GM19324 (cell line): ENCODE measurements at regions not wholly inside any gene's neighbourhood (a gene's known extent, or its start where the extent isn't known, plus 50 kb on each side); places are given as distances from the start of the nearest gene placed in this dataset.
"Not testable (repeated sequence)": the region's sequence is repeated elsewhere in the genome, so short reads cannot be mapped to it uniquely, and the experiment has no call there.

Source experiments
- ATAC-seq: cut with Tn5 transposase; IDR thresholded peaks from one replicate; pipeline ENCODE4 v1.9.1; 2021; ENCODE audit warnings: mild to moderate bottlenecking, moderate library complexity; ENCODE audit not compliant: unreplicated experiment, low FRiP score

DNA sequence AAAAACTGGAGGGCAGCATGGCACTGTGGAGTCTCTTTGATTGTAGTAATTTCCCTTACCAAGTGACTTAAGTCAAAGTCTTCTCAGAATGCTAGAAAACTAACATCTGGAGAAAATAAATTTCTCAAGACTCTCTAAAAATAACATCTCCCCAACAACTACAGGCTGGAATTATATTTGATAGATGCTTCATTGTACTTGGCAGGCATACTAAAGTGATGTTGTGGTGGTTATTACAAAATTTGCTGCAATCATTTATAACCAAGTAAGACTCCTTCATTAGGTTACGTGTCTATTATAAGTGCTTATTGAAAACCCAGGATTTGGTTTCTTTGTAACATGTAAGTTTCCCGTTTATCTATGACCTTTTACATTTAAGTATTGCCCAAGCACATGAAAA, 132.9 kb upstream of the NRIP1 start:
- no peak for ATAC-seq

DNA sequence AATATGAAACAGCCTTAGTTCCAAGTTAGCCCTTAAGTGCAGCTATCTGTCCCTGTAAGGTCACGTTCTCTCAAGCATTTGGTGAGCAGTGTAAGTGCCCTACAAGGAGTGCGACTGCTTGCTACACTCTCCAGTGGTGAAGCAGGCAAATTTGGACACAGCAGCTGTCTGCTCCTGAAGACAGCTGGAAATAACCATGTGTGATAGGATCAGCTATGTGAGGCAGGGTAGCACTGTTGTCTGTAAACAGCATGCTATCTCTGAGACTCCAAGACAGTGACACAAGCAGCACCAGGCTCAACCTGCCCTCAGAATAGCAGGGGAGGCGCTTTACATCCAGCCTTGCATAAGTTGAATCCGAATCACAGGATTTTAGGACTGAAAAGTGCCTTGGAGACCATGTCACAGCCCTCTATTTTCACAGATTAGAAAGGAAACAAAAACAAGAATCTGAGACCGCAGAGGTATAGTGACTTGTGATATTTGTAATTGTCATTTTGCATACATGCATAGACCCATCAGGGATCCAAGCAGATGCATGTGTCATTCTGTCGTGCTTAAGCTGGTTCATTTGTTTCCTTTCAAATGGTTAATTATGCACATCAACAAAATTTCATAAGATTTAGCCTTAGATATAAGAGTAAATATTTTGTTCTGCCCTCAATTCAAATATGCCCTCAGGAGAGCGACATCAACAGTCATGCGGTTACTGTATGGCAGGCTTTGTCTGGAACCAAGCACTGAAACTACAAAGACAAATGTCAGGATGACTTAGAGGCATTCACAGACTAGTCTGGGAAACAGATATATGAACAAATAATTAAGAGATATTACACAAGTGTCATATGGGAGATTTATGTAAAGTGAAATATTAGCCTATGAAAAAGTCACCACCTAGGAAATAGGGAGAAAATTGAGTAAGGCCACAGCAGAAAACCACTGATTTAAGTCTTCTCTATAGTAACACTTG, 134.9 kb upstream of the NRIP1 start:
- no peak for ATAC-seq

DNA sequence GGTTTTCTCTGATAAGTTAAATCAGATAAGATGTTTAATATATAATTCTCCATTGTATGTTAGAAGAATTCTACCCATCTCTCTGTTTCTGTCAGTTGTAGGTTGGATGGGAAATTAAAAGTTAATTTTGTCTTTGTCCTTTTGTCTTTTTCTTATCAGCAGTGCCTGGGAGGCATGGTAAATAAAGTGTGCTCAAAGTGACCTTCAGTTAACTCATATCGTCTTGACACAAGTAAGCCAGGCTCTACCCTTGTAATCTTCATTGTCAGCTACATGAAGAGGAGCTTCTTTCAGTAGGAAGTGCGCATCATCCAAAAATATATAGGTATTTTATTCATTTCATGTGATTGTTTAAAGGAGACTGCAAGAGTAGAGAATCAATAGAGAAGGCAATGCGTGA, 138.9 kb upstream of the NRIP1 start:
- ATAC-seq, result no peak

- ATAC-seq, result no peak
Measured at GRCh38 chr21:15204140-15204969, 139.6 kb upstream of the NRIP1 start.

DNA sequence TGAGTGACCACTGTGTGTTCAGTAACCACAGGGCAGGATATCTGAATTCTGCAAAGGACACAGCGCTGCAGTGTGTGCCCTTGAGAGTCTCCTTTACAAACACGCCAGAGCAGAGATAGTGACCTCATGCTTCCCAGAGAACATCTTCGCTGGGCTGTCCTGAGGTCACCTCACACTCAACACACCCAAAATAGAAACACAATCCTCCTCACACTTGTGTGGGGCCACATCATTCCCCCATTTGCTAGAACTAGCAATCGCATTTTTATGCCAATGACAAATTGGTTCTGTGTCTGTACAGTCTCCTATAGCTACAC, 140.1 kb upstream of the NRIP1 start:
- ATAC-seq, result no peak

DNA sequence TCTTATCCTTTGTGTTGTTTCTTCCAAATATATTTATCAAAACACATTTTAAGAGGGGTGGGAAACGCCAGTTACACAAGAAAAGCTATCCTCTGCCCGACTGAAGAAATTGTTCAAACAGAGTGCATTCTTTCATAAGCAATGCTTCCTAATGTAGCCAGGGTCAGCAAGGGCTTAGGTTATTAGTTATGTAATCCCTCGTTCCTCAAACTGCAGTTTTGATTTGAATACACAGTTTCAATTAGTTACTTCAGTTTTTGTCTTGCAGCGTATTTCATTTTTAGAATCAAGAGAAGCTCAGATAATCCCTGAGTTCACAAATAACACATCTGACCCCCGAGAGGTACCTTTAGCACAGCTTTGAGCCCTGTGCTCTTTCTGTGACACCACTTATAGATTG, 141.7 kb upstream of the NRIP1 start:
- no peak for ATAC-seq

GRCh38 chr21:15207231-15207630, 142.4 kb upstream of the NRIP1 start:
- no peak for ATAC-seq

GRCh38 chr21:15207635-15208370, 143.0 kb upstream of the NRIP1 start:
- ATAC-seq, result no peak

DNA sequence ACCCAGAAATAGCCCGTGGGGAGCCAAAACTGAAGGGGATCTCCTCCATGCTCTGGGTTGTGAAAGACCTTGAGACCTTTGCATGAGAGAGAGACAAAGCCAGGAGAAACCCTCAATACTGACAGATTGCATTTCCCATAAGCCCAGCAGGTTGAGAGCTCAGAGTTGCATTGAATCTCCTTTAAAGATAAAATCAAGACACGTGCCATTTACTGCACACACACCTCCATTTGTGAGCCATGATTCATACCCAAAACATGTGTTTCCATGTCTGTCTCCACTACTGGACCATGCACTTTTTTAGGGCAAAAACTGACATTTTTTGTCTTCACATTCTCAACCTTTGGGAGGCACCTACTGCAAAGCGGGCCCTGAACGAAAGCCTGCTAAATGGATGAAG, 144.0 kb upstream of the NRIP1 start:
- ATAC-seq, result no peak

DNA sequence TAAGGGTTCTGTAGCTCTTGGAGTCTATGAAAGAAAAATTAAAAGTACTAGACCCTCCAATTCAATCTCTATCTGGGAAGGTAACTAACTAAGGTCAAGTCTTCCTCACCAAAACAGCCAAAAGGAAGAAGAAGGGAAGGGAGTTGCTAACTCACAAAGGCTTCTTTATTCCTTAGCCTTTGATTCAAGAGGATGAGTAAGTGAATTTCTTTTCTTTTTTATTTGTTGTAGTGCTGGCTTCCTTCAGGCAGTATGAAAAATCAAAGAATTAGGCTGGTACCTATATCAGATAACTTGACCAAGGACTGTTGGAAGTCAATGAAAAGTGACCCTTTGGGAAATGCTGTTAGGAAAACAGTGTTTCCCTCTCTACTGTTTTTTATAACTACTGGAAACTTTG, 144.4 kb upstream of the NRIP1 start:
- no peak for ATAC-seq

- no peak for ATAC-seq
Measured at GRCh38 chr21:15210235-15210678, 145.5 kb upstream of the NRIP1 start.

GRCh38 chr21:15211491-15212133, 146.8 kb upstream of the NRIP1 start:
- no peak for ATAC-seq

DNA sequence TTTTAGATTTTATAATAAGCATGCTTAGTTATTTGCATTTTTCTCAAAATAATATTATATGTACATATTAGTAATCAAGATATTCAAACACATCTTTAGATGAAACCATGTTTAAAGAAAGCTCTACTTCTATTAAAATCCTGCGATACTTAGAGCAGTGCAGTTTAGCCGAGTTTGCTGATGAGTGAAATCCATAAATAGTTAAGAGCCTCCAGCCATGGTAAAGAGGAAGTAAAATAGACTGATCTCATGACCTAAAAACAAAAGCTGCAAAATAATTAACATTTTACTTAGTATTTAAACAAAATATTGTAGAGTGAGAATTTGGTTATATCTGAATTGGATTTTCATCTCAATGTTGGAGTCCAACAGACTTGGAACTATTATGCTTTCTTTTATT, 147.4 kb upstream of the NRIP1 start:
- no peak for ATAC-seq

DNA sequence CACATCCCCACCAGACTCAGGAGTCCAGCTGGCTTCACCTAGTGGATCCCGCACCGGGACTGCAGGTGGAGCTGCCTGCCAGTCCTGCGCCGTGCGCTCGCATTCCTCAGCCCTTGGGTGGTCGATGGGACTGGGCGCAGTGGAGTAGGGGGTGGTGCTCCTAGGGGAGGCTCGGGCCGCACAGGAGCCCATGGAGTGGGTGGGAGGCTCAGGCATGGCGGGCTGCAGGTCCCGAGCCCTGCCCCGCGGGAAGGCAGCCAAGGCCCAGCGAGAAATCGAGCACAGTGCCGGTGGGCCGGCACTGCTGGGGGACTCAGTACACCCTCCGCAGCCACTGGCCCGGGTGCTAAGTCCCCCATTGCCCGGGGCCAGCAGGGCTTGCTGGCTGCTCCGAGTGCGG, 153.7 kb upstream of the NRIP1 start:
- ATAC-seq, result not testable (repeated sequence)

DNA sequence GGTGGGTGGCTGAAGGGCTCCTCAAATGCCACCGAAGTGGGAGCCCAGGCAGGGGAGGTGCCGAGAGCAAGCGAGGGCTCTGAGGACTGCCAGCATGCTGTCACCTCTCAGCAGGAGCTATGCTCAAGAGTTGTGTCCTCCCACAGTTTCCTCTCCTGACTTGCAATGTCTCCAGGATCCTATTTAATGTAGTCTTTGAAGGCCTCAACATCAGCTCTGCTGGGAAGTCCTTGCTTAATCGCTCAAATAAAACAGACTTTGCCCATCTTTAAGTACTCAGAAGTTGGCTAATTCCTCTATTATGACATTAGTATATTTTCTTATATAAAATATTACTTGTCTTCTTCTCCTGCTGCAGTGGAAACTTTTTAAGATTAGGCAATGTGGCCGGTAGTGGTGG, 154.2 kb upstream of the NRIP1 start:
- no peak for ATAC-seq

- no peak for ATAC-seq
Measured at GRCh38 chr21:15219894-15220293, 155.1 kb upstream of the NRIP1 start.

DNA sequence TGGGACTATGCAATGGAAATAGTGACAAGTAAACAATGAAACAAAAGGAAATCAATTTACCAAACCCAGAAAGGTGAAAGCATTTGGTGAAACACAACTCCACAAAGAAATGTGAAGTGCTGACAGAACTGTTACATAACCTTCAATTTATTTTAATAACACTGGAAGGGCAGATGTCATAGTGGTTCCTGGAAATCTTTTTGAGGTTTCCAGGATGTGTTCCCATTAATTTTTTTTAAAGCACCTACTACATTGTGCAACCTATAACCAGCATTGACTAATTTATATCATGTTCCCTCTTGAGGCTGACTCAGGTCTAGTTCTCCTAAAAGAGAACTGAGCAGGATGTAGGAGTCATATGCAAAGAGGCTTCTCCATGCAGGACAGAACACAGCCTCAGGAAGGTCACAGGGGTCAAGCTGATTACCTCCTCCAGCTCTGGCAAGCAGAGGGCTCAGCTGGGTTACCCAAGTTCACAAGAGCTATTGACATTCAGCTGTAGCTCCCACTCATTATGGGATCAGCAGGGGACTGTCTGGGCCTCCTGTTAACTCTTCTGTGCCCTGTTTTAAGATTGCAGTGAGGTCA, 157.1 kb upstream of the NRIP1 start:
- ATAC-seq, result no peak

- no peak for ATAC-seq
Measured at GRCh38 chr21:15222707-15223106, 157.9 kb upstream of the NRIP1 start.

DNA sequence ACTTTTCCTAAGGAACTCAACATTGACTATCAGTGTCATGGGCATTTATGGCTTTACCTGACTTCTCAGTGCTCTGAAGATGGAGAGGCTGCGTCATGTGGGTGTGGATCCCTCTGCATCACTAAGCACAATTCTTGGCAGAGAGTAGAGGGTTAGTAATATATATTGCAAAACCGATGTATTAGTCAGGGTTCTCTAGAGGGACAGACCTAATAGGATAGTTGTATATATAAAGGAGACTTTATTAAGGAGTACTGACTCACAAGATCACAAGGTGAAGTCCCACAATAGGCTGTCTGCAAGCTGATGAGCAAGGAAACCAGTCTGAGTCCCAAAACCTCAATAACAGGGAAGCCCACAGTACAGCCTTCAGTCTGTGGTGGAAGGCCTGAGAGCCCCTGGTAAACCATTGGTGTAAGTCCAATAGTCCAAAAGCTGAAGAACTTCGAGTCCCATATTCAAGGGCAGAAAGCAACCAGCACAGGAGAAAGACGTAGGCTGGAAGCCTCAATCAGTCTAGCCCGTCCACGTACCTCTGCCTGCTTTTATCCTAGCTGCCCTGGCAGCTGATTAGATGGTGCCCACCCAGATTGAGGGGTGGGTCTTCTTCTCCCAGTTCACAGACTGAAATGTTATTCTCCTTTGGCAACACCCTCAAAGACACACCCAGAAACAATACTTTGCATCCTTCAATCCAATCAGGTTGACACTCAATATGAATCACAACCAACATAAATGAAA, 159.7 kb upstream of the NRIP1 start:
- no peak for ATAC-seq
